ENCODE measurements at regions not wholly inside any gene's neighbourhood (a gene's known extent, or its start where the extent isn't known, plus 50 kb on each side); places are given as distances from the start of the nearest gene placed in this dataset.
"Not testable (repeated sequence)": the region's sequence is repeated elsewhere in the genome, so short reads cannot be mapped to it uniquely, and the experiment has no call there.

- DNase-seq: no peak
These were observed 73.4 kb downstream of the FGD2 start for GRCh38 chr6:37078814-37079213.

GRCh38 chr6:37081042-37081607 lies 75.7 kb downstream of the FGD2 start:
- no peak for DNase-seq

GRCh38 chr6:37082390-37083130 lies 77.1 kb downstream of the FGD2 start:
- DNase-seq: no peak

- DNase-seq: no peak
These were observed 78.0 kb downstream of the FGD2 start for GRCh38 chr6:37083243-37084138.

- DNase-seq: not testable (repeated sequence)
These were observed 79.2 kb downstream of the FGD2 start for GRCh38 chr6:37084665-37085064.

- no peak for DNase-seq
These were observed 79.7 kb downstream of the FGD2 start for GRCh38 chr6:37085198-37085597.

GRCh38 chr6:37088897-37089296 lies 81.1 kb upstream of the PIM1 start:
- no peak for DNase-seq

- no peak for DNase-seq
These were observed 80.2 kb upstream of the PIM1 start for GRCh38 chr6:37089783-37090182.

GRCh38 chr6:37091104-37091503 lies 78.8 kb upstream of the PIM1 start:
- DNase-seq: not testable (repeated sequence)

- DNase-seq: not testable (repeated sequence)
These were observed 78.4 kb upstream of the PIM1 start for GRCh38 chr6:37091586-37091985.

- no peak for DNase-seq
These were observed 76.8 kb upstream of the PIM1 start for GRCh38 chr6:37092923-37093727.

- DNase-seq: no peak
These were observed 76.3 kb upstream of the PIM1 start for GRCh38 chr6:37093728-37094069.

GRCh38 chr6:37095997-37096396 lies 74.0 kb upstream of the PIM1 start:
- DNase-seq: no peak

- no peak for DNase-seq
These were observed 72.6 kb upstream of the PIM1 start for GRCh38 chr6:37097335-37097734.

GRCh38 chr6:37099442-37099841 lies 70.5 kb upstream of the PIM1 start:
- DNase-seq: no peak

GRCh38 chr6:37100745-37101144 lies 69.2 kb upstream of the PIM1 start:
- DNase-seq: no peak

- no peak for DNase-seq
These were observed 68.0 kb upstream of the PIM1 start for GRCh38 chr6:37101991-37102298.

GRCh38 chr6:37102299-37103168 lies 67.4 kb upstream of the PIM1 start:
- peak; percentile 67 for DNase-seq

GRCh38 chr6:37103169-37104039 lies 66.5 kb upstream of the PIM1 start:
- peak; percentile 8 for DNase-seq

GRCh38 chr6:37104824-37105147 lies 65.2 kb upstream of the PIM1 start:
- DNase-seq: no peak

Data from T-helper 9 cell (primary cell).